Uterus (tissue), 3 donors: ENCODE measurements at regions not wholly inside any gene's neighbourhood (a gene's known extent, or its start where the extent isn't known, plus 50 kb on each side); places are given as distances from the start of the nearest gene placed in this dataset.

Experiments used
- DNase-seq, 2 donors: peaks; one replicate each; pipeline ENCODE4 v3.0.0-alpha.2; 2019 to 2020
- H3K27ac ChIP-seq, 2 donors: fragments of 200-600 bp; sonication (generic); 1 replicate in 1 of 2; 2 replicates in 1 of 2; pipeline ENCODE4 v1.5.1; 2016 to 2018
- H3K27me3 ChIP-seq, 2 donors: fragments of 200-600 bp; sonication (generic); one replicate each; pipeline ENCODE4 v1.5.1; 2018 to 2019; ENCODE audit warnings: control low read depth in 1 of 2
- H3K36me3 ChIP-seq, 2 donors: fragments of 200-600 bp; sonication (generic); one replicate each; pipeline ENCODE4 v1.5.1; 2019; ENCODE audit warnings: control low read depth in 1 of 2
- H3K4me1 ChIP-seq, 2 donors: fragments of 200-600 bp; sonication (generic); one replicate each; pipeline ENCODE4 v1.5.1; 2018 to 2019; ENCODE audit warnings: control low read depth in 1 of 2
- H3K4me3 ChIP-seq, 2 donors: fragments of 200-600 bp; sonication (generic); 1 replicate in 1 of 2; 2 replicates in 1 of 2; pipeline ENCODE4 v1.5.1; 2018 to 2019; ENCODE audit warnings: mild to moderate bottlenecking in 1 of 2
- H3K9me3 ChIP-seq, 2 donors: fragments of 200-600 bp; sonication (generic); one replicate each; pipeline ENCODE4 v1.5.1; 2019; ENCODE audit warnings: control low read depth in 1 of 2
- POLR2A ChIP-seq, 2 donors: fragments of 450-650 bp; IDR thresholded peaks; one replicate each; pipeline ENCODE4 v1.6.1; 2016; ENCODE audit warnings: antibody characterized with exemption in 2 of 2, mild to moderate bottlenecking in 1 of 2, moderate library complexity in 1 of 2
- intact Hi-C: fragments of 100-400 bp; cut with DNase I; formaldehyde crosslinking; loops from one replicate; pipeline ENCODE4 v1.15.1; 2023; ENCODE audit warnings: low total_unique reads
- TF ChIP-seq, protein P1 (sequence below), 4 experiments: fragments of 200-600 bp in 2 of 4; fragments of 450-650 bp in 2 of 4; sonication (generic) in 2 of 4; IDR thresholded peaks; one replicate each; pipeline ENCODE4 v1.5.1; 2016 to 2019; ENCODE audit warnings: antibody characterized with exemption in 4 of 4, mild to moderate bottlenecking in 2 of 4, moderate library complexity in 1 of 4
- donor health status: DM: yes; HTN: yes; CAD: no.

DNA sequence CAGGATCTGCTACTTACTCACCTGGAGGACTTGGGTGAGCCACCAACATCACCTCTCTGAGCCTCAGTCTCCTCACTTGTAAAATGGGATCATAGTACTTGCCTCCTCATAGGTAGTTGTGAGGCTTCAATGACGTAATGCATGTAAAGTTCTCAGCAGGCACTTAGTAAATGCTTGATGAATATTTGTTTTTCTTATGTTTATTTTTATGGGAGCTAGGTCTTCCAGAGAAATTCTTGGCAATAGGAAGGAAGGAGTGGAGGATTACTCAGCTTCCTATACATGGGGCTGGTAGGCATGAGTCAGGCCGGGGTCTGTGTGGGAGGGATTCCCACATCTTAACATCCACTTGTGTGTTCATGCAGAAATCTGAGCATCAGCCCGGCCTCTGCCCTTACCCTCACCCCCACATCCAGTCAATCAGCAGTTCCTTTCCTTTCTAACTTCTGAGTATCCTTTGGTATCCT, 95.4 kb upstream of the USP24 start:
- Histone ChIP-seq H3K4me3 (no peak overlapping the region), H3K27me3 (no peaks in the 10 kb centered on the region), H3K36me3 (no peaks in the 10 kb centered on the region), H3K9me3 (no peaks in the 10 kb centered on the region), H3K27ac (no peak overlapping the region), H3K4me1 (no peaks in the 10 kb centered on the region)
- intact Hi-C loops, result no loop called here
- TF ChIP-seq, protein P1, sequence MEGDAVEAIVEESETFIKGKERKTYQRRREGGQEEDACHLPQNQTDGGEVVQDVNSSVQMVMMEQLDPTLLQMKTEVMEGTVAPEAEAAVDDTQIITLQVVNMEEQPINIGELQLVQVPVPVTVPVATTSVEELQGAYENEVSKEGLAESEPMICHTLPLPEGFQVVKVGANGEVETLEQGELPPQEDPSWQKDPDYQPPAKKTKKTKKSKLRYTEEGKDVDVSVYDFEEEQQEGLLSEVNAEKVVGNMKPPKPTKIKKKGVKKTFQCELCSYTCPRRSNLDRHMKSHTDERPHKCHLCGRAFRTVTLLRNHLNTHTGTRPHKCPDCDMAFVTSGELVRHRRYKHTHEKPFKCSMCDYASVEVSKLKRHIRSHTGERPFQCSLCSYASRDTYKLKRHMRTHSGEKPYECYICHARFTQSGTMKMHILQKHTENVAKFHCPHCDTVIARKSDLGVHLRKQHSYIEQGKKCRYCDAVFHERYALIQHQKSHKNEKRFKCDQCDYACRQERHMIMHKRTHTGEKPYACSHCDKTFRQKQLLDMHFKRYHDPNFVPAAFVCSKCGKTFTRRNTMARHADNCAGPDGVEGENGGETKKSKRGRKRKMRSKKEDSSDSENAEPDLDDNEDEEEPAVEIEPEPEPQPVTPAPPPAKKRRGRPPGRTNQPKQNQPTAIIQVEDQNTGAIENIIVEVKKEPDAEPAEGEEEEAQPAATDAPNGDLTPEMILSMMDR (IDR thresholded peaks at IDR 0.05), result no peak
- TF ChIP-seq POLR2A (IDR thresholded peaks at IDR 0.05), result no peak
- DNase-seq, result no peak

DNA sequence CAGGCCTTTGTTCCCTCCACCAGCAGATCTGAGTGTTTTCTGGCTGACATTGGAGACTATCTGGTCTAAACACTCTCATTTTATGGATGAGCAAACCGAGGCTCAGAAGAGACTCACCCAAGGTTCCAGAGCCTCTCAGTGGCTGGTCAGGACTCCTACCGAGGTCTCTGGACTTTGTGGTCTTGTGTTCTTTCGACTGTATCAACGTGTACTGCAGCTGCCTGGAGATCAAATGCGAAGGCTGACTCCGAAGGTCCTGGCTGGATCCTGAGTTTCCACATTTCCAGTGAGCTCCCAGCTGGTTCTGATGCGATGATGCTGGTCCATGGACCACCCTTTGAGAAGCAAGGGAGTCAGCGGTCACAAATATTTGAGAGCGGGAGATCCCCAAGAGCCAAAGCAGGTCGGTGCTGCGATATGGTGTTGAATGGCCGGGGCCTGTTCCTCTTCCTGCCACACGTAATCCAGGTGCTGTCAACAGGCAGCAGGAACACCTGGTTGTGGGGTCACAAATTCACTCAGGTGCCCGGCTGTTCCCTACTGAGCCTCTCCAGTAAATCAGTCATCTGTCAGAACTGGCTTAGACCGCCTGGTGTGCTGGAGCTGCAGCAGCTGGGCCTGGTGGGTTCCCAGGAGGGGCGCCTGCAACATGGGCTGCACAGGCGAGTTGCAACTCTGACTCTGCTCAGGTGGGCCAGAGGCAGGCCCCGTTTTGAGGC, 94.8 kb upstream of the USP24 start:
- Histone ChIP-seq H3K27me3 (no peaks in the 10 kb centered on the region), H3K27ac (no peak overlapping the region), H3K9me3 (no peaks in the 10 kb centered on the region), H3K36me3 (no peaks in the 10 kb centered on the region), H3K4me3 (no peak overlapping the region), H3K4me1 (no peaks in the 10 kb centered on the region)
- TF ChIP-seq POLR2A (IDR thresholded peaks at IDR 0.05), result no peak
- TF ChIP-seq, protein P1 (IDR thresholded peaks at IDR 0.05), result no peak
- DNase-seq, result no peak
- intact Hi-C loops, result no loop called here

DNA sequence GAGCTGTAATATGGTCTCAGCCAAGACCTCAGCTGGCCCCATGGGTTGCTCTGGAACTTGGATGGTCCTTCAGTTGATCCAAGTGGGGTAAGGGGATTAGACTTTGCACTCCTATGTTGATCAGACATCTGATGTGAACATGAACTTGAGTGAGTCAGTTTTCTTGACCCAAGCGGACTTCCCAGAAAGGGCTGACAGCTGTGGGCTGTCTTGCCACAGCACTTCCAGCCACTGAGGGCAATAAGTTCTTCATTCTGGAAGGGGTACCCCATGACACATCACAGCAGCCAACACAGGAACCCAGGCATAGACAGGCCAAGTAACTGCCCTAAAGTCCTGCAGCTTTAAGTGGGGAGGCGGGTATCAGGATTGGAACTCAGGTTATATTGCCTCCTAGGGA, 93.9 kb upstream of the USP24 start:
- TF ChIP-seq, protein P1 (IDR thresholded peaks at IDR 0.05), result no peak
- TF ChIP-seq POLR2A (IDR thresholded peaks at IDR 0.05), result no peak
- Histone ChIP-seq H3K27ac (no peak overlapping the region), H3K4me3 (no peak overlapping the region), H3K27me3 (no peaks in the 10 kb centered on the region), H3K4me1 (no peaks in the 10 kb centered on the region), H3K36me3 (no peaks in the 10 kb centered on the region), H3K9me3 (no peaks in the 10 kb centered on the region)
- intact Hi-C loops, result no loop called here
- DNase-seq, result no peak

DNA sequence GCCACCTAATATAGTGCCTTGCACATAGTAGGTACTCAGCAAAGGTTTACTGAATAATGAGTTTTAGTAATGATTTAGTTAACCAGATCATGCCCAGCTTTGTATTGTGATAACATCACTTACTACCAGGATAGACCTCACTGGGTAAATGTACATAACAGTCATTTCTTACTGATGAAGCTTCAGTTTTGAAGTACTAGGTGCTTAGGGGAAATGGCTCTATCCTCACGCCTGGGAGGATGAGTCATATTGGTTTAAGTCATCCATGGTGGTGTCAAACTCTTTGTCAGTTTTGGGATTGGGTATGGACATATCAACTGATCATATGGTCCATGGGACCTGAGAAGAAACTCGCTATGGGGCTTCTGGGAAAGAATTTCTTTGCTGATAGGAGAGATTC, 90.6 kb upstream of the USP24 start:
- no peak overlapping the region for H3K27ac ChIP-seq
- TF ChIP-seq POLR2A (IDR thresholded peaks at IDR 0.05), result no peak
- no peaks in the 10 kb centered on the region for H3K27me3 ChIP-seq
- no peaks in the 10 kb centered on the region for H3K4me1 ChIP-seq
- no peak for DNase-seq
- no peaks in the 10 kb centered on the region for H3K9me3 ChIP-seq
- intact Hi-C loops, result no loop called here
- H3K4me3 ChIP-seq, result no peak overlapping the region
- no peaks in the 10 kb centered on the region for H3K36me3 ChIP-seq

DNA sequence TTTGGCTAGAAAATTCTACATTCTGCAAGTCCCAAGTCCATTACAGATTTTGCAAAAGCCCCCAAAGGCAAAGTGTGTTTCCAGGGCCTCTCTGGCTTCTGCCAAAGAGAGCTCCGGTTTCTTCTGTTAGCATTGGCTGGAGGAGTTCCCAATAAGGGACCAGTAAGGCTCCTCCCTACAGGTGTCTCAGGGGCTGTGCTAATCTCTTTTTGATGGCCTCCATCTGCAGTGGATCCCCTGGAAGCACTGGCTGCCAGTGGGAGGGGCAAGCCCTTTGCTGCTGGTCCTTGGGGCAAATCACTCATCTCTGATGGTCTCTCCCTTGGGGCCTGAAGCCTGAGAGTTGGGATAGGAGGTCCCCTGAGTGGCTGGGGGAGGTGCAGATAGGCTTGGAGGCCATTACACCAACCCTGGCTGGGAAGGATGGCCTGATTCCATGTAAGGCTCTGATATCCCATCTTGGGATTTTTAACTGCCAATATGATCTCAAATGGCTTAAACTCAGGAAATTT, 89.1 kb upstream of the USP24 start:
- DNase-seq, result peak in 1 of 2 donors; percentile 36
- H3K27ac ChIP-seq, result no peak overlapping the region
- no peaks in the 10 kb centered on the region for H3K4me1 ChIP-seq
- no peak overlapping the region for H3K4me3 ChIP-seq
- no peaks in the 10 kb centered on the region for H3K36me3 ChIP-seq
- H3K9me3 ChIP-seq, result no peaks in the 10 kb centered on the region
- H3K27me3 ChIP-seq, result no peaks in the 10 kb centered on the region
- intact Hi-C loops, result no loop called here
- TF ChIP-seq POLR2A (IDR thresholded peaks at IDR 0.05), result no peak
- TF ChIP-seq, protein P1 (IDR thresholded peaks at IDR 0.05), result no peak
